ENCODE measurements at regions not wholly inside any gene's neighbourhood (a gene's known extent, or its start where the extent isn't known, plus 50 kb on each side); places are given as distances from the start of the nearest gene placed in this dataset.

- intact Hi-C loops (cut with micrococcal nuclease) (no loop called here), in situ Hi-C loops (cut with MboI) (no loop called here)
- Histone ChIP-seq H2AFZ (ENCODE audit: low read depth, low read length) (no peak overlapping the region), H3K9me1 (ENCODE audit: control insufficient read depth, insufficient read depth, low read length) (no peaks in the 10 kb centered on the region), H3K9ac (ENCODE audit: insufficient read depth in 1 of 2, low read depth in 2 of 2, low read length in 2 of 2) (no peak overlapping the region), H3K27ac (ENCODE audit: extremely low read depth, low read depth, low read length) (no peak overlapping the region), H3K79me2 (ENCODE audit: control insufficient read depth, insufficient read depth, low read length) (no peaks in the 10 kb centered on the region), H3K9me3 (replicated peaks; ENCODE audit: control insufficient read depth, insufficient read depth, low read depth, low read length) (no peaks in the 10 kb centered on the region), H3K36me3 (ENCODE audit: control insufficient read depth, insufficient read depth, low read length) (no peaks in the 10 kb centered on the region), H4K20me1 (replicated peaks; ENCODE audit: control insufficient read depth, insufficient read depth, low read length) (no peaks in the 10 kb centered on the region), H3K27me3 (ENCODE audit: control insufficient read depth in 2 of 2, insufficient read depth in 2 of 2, low read length in 2 of 2) (no peaks in the 10 kb centered on the region), H3K4me3 (no peak overlapping the region), H3K4me2 (ENCODE audit: insufficient read depth, low read length) (no peak overlapping the region), H3K4me1 (replicated peaks in 1 of 2; ENCODE audit: control insufficient read depth in 2 of 2, insufficient read depth in 2 of 2, low read length in 2 of 2) (no peaks in the 10 kb centered on the region)
- no TSS peak for BruUV-seq (replicated peaks)
- FAIRE-seq (no peak), ATAC-seq (no peak), DNase-seq (ENCODE audit: extremely low read depth in 1 of 4, low spot score in 3 of 4) (no peak)
- POLR2A ChIA-PET = interaction anchor here (0.7 kb wide), 1 partner anchor 622 kb away, joined by 3 read pairs; no protein-coding TSS in a partner anchor
- WGBS (ENCODE audit: insufficient coverage, low coverage, missing lambda C conversion rate) = 4% methylated on average over 3 of the region's 3 CpGs
- CTCF ChIA-PET (ENCODE audit: low intra/inter-chr PET ratio) = no interaction called here
- TF ChIP-seq, protein P1, sequence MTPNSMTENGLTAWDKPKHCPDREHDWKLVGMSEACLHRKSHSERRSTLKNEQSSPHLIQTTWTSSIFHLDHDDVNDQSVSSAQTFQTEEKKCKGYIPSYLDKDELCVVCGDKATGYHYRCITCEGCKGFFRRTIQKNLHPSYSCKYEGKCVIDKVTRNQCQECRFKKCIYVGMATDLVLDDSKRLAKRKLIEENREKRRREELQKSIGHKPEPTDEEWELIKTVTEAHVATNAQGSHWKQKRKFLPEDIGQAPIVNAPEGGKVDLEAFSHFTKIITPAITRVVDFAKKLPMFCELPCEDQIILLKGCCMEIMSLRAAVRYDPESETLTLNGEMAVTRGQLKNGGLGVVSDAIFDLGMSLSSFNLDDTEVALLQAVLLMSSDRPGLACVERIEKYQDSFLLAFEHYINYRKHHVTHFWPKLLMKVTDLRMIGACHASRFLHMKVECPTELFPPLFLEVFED (CRISPR knock-in tag; conservative IDR thresholded peaks at IDR 0.05) = no peak
- TF ChIP-seq SAFB2 (IDR thresholded peaks at IDR 0.05; ENCODE audit: borderline replicate concordance, low read depth, low read length, severe bottlenecking) = no peak
- no peak for TF ChIP-seq RBM14 (IDR thresholded peaks at IDR 0.05; ENCODE audit: borderline replicate concordance, insufficient read depth, low read depth, low read length)
- TF ChIP-seq ZNF318 (IDR thresholded peaks at IDR 0.05; ENCODE audit: borderline replicate concordance in 1 of 2, low read depth in 1 of 2) = no peak
- no peak for TF ChIP-seq EP300 (IDR thresholded peaks at IDR 0.05; ENCODE audit: low read length)
- TF ChIP-seq PURB (CRISPR knock-in tag; IDR thresholded peaks at IDR 0.05; ENCODE audit: low read depth) = no peak
- TF ChIP-seq, protein P2, sequence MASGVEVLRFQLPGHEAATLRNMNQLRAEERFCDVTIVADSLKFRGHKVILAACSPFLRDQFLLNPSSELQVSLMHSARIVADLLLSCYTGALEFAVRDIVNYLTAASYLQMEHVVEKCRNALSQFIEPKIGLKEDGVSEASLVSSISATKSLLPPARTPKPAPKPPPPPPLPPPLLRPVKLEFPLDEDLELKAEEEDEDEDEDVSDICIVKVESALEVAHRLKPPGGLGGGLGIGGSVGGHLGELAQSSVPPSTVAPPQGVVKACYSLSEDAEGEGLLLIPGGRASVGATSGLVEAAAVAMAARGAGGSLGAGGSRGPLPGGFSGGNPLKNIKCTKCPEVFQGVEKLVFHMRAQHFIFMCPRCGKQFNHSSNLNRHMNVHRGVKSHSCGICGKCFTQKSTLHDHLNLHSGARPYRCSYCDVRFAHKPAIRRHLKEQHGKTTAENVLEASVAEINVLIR (CRISPR knock-in tag; IDR thresholded peaks at IDR 0.05) = no peak
- TF ChIP-seq ZNF75A (CRISPR knock-in tag; IDR thresholded peaks at IDR 0.05) = no peak
- no peak for TF ChIP-seq L3MBTL2 (IDR thresholded peaks at IDR 0.05)
- no peak for TF ChIP-seq MTF1 (CRISPR knock-in tag; IDR thresholded peaks at IDR 0.05; ENCODE audit: borderline replicate concordance)
- TF ChIP-seq SRF (CRISPR knock-in tag; IDR thresholded peaks at IDR 0.05) = no peak
Measured at GRCh38 chrX:30364229-30364628, 55.0 kb upstream of the NR0B1 start.
